ENCODE measurements at regions not wholly inside any gene's neighbourhood (a gene's known extent, or its start where the extent isn't known, plus 50 kb on each side); places are given as distances from the start of the nearest gene placed in this dataset.

GRCh38 chr4:54400188-54400587 is 171.1 kb downstream of the PDGFRA start (continued):
- TF ChIP-seq CEBPZ (IDR thresholded peaks at IDR 0.05; ENCODE audit: low read depth, low read length): no peak

DNA sequence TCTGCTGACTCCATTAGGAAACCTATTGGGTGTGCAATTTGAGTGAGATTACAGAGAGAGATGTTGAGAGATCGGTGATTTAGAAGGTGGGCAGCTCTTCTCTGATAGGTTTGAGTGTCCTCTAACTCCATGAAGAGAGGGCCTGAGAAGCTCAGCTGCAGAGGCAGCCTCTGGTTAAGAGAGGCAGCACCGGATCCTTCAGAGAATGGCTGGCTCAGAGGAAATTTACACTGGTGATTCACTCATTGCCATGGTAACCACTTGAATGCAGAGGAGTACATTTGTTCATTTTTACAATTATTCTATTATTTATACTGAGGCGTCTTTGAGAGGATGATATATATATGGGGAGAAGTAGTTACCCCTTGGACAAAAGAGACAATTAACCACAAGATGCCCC is 171.7 kb downstream of the PDGFRA start:
- RAD21 ChIA-PET (ENCODE audit: unreplicated experiment): no interaction called here
- no peak for FAIRE-seq
- TF ChIP-seq, protein P1, sequence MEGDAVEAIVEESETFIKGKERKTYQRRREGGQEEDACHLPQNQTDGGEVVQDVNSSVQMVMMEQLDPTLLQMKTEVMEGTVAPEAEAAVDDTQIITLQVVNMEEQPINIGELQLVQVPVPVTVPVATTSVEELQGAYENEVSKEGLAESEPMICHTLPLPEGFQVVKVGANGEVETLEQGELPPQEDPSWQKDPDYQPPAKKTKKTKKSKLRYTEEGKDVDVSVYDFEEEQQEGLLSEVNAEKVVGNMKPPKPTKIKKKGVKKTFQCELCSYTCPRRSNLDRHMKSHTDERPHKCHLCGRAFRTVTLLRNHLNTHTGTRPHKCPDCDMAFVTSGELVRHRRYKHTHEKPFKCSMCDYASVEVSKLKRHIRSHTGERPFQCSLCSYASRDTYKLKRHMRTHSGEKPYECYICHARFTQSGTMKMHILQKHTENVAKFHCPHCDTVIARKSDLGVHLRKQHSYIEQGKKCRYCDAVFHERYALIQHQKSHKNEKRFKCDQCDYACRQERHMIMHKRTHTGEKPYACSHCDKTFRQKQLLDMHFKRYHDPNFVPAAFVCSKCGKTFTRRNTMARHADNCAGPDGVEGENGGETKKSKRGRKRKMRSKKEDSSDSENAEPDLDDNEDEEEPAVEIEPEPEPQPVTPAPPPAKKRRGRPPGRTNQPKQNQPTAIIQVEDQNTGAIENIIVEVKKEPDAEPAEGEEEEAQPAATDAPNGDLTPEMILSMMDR (IDR thresholded peaks at IDR 0.05 in 2 of 3, conservative IDR thresholded peaks at IDR 0.05 in 1 of 3; ENCODE audit: control insufficient read depth in 2 of 3, extremely low read depth in 1 of 3, insufficient read depth in 1 of 3, low read depth in 3 of 3, low read length in 3 of 3): no peak
- TF ChIP-seq, protein P2, sequence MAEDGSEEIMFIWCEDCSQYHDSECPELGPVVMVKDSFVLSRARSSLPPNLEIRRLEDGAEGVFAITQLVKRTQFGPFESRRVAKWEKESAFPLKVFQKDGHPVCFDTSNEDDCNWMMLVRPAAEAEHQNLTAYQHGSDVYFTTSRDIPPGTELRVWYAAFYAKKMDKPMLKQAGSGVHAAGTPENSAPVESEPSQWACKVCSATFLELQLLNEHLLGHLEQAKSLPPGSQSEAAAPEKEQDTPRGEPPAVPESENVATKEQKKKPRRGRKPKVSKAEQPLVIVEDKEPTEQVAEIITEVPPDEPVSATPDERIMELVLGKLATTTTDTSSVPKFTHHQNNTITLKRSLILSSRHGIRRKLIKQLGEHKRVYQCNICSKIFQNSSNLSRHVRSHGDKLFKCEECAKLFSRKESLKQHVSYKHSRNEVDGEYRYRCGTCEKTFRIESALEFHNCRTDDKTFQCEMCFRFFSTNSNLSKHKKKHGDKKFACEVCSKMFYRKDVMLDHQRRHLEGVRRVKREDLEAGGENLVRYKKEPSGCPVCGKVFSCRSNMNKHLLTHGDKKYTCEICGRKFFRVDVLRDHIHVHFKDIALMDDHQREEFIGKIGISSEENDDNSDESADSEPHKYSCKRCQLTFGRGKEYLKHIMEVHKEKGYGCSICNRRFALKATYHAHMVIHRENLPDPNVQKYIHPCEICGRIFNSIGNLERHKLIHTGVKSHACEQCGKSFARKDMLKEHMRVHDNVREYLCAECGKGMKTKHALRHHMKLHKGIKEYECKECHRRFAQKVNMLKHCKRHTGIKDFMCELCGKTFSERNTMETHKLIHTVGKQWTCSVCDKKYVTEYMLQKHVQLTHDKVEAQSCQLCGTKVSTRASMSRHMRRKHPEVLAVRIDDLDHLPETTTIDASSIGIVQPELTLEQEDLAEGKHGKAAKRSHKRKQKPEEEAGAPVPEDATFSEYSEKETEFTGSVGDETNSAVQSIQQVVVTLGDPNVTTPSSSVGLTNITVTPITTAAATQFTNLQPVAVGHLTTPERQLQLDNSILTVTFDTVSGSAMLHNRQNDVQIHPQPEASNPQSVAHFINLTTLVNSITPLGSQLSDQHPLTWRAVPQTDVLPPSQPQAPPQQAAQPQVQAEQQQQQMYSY (CRISPR knock-in tag; IDR thresholded peaks at IDR 0.05): no peak
- TF ChIP-seq TAF1 (IDR thresholded peaks at IDR 0.05; ENCODE audit: borderline replicate concordance, low read depth, low read length) (no peak), HCFC1 (IDR thresholded peaks at IDR 0.05; ENCODE audit: low read length) (no peak), JUNB (IDR thresholded peaks at IDR 0.05) (no peak), IRF4 (IDR thresholded peaks at IDR 0.05; ENCODE audit: low read depth, low read length) (no peak), WRNIP1 (IDR thresholded peaks at IDR 0.05; ENCODE audit: borderline replicate concordance, low read depth, low read length) (no peak)
- TF ChIP-seq, protein P3, sequence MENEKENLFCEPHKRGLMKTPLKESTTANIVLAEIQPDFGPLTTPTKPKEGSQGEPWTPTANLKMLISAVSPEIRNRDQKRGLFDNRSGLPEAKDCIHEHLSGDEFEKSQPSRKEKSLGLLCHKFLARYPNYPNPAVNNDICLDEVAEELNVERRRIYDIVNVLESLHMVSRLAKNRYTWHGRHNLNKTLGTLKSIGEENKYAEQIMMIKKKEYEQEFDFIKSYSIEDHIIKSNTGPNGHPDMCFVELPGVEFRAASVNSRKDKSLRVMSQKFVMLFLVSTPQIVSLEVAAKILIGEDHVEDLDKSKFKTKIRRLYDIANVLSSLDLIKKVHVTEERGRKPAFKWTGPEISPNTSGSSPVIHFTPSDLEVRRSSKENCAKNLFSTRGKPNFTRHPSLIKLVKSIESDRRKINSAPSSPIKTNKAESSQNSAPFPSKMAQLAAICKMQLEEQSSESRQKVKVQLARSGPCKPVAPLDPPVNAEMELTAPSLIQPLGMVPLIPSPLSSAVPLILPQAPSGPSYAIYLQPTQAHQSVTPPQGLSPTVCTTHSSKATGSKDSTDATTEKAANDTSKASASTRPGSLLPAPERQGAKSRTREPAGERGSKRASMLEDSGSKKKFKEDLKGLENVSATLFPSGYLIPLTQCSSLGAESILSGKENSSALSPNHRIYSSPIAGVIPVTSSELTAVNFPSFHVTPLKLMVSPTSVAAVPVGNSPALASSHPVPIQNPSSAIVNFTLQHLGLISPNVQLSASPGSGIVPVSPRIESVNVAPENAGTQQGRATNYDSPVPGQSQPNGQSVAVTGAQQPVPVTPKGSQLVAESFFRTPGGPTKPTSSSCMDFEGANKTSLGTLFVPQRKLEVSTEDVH (IDR thresholded peaks at IDR 0.05; ENCODE audit: low read depth, partially characterized antibody): no peak
- TF ChIP-seq, protein P4, sequence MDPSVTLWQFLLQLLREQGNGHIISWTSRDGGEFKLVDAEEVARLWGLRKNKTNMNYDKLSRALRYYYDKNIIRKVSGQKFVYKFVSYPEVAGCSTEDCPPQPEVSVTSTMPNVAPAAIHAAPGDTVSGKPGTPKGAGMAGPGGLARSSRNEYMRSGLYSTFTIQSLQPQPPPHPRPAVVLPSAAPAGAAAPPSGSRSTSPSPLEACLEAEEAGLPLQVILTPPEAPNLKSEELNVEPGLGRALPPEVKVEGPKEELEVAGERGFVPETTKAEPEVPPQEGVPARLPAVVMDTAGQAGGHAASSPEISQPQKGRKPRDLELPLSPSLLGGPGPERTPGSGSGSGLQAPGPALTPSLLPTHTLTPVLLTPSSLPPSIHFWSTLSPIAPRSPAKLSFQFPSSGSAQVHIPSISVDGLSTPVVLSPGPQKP (IDR thresholded peaks at IDR 0.05; ENCODE audit: low read depth, low read length): no peak

More for the DNA sequence above, 171.7 kb downstream of the PDGFRA start:
- H3K36me3 ChIP-seq (ENCODE audit: control insufficient read depth in 2 of 2, insufficient read depth in 2 of 2, low read length in 1 of 2): no peaks in the 10 kb centered on the region
- no peaks in the 10 kb centered on the region; the same call in 2 of the 3 replicates for H3K9me3 ChIP-seq (replicated peaks; ENCODE audit: control insufficient read depth, insufficient read depth, low read length)
- 21% methylated on average over 3 of the region's 3 CpGs for WGBS (ENCODE audit: insufficient coverage, insufficient replicate concordance, low lambda C conversion rate, missing lambda C conversion rate)
- intact Hi-C loops (cut with micrococcal nuclease; ENCODE audit: unreplicated experiment) (no loop called here), in situ Hi-C loops (cut with MboI) (no loop called here)
- no peaks in the 10 kb centered on the region for H3K27me3 ChIP-seq (replicated peaks in 1 of 2; ENCODE audit: control insufficient read depth in 2 of 2, insufficient read depth in 2 of 2, low read length in 1 of 2)
- no peak overlapping the region for H3K27ac ChIP-seq (ENCODE audit: control insufficient read depth, insufficient read depth)
- ChIA-PET SMC1A (ENCODE audit: uncharacterized antibody, unreplicated experiment) (no interaction called here), CTCF (no interaction called here), POLR2A (no interaction called here)
- H3K4me1 ChIP-seq (ENCODE audit: control insufficient read depth, insufficient read depth, low read length): no peaks in the 10 kb centered on the region
- ATAC-seq (no peak), DNase-seq (ENCODE audit: low read depth, low spot score) (no peak)
- H3K4me3 ChIP-seq: no peak overlapping the region
- no TSS peak for BruUV-seq (replicated peaks)
- no peak overlapping the region for H3K4me2 ChIP-seq (ENCODE audit: control insufficient read depth, insufficient read depth)
- no peaks in the 10 kb centered on the region for H4K20me1 ChIP-seq (ENCODE audit: control insufficient read depth, insufficient read depth)
- no peaks in the 10 kb centered on the region for H3K79me2 ChIP-seq (ENCODE audit: control insufficient read depth, insufficient read depth, low read length)
- no peak overlapping the region for H2AFZ ChIP-seq (ENCODE audit: control insufficient read depth, low read depth, low read length)
- no peak overlapping the region for H3K9ac ChIP-seq (ENCODE audit: control insufficient read depth, insufficient read depth, low read length)

Measured in GM12878 (cell line).